Frontal cortex (tissue), 3 donors: ENCODE measurements at regions not wholly inside any gene's neighbourhood (a gene's known extent, or its start where the extent isn't known, plus 50 kb on each side); places are given as distances from the start of the nearest gene placed in this dataset.
A peak's percentile ranks its signal among the peaks of the same experiment; 100 is the strongest.

Experiments used
- DNase-seq, 2 donors: peaks; one replicate each; pipeline ENCODE4 v3.0.0; 2012; ENCODE audit warnings: low spot score in 2 of 2
- FAIRE-seq: peaks from 2 replicates; lab custom pipeline; 2012; peaks lifted over from hg19 to GRCh38; lab: Jason Lieb, UNC
- donor health status: control.
- donor health status: control.
- donor health status: control.

GRCh38 chr13:31440132-31440531, 240.4 kb downstream of the B3GLCT start:
- no peak for DNase-seq
- no peak for FAIRE-seq

DNA sequence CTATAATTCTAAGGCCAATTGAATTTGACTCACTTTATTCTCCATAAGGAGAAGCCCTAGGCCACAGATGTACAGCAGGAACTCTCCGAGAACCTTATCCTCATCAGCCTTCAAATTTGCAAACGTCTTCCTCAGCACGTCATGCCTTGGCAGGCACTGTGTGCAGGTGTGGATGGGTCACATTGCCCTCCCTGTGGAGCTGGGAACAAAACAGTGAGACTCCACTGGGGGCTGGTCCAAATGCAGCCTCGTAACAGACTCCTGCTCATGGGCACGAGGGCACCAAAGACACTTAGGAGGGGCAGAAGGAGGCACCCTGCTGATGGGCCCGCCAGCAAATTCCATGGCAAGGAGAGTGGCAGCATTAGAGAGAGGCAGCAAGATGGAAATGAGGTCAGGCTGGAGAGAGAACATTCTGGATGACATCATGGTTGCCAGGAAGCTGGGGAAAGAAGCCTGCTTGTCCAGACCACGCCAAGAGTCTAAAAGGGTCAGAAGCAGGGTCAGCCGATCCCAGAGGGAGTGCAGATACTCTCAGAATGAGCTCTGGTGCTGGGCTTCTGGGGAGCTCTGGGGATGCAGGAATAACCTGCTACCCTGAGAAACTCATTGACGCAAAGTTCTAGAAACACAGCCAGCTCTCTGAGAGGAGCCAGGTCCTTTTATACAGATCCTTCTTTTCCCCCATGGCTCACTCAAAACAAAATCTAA, 242.2 kb downstream of the B3GLCT start:
- FAIRE-seq: no peak
- DNase-seq: no peak

DNA sequence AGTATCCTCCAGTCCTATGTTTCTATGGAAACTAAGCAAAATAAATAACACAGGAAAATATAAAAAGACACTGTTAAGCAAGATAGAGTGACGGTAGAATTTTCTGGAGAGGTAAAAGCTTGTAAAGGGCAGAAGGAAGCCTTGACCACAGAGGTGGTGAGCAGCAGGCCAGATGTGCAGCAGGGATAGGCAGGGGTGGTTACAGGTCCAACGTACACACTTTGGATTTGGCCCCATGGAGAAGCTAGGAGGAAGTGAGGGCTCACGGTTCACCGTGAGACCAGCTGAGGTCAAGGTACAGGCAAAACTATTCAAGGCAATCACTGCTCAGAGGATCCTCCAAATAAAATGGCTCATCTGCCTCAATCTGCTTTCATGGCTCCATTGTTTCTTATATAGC, 242.8 kb downstream of the B3GLCT start:
- DNase-seq: no peak
- FAIRE-seq: no peak

DNA sequence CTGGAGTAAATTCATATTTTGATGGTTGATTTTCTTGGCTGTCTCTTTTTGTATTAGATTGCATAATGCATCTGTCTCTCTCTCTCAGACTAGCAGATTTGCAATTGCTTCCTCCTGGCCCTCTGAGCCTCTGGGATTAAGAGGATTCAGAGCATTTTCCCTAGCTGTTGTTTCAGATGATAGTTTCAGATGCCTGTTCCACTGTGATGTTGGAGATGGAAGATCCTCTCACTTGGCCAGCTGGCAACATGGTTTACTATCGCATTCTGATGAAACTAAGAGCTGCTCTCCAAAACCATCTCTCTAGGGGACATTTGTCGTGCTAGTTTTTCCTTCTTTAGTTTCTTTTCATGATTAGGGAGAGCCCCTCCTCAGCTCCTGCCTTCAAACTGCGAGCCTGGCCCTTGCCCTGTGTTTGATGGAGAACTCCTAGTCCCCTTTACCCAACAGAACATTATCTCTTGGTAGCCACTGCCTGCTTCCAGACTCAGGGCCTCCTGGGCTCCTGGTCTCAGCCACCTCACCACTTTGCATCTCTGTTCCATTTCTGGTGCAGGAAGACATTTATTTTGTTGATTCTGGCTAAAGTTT, 244.6 kb downstream of the B3GLCT start:
- no peak for DNase-seq
- FAIRE-seq: no peak

- FAIRE-seq: no peak
- no peak for DNase-seq
Measured at GRCh38 chr13:31452525-31452924, 252.8 kb downstream of the B3GLCT start.

DNA sequence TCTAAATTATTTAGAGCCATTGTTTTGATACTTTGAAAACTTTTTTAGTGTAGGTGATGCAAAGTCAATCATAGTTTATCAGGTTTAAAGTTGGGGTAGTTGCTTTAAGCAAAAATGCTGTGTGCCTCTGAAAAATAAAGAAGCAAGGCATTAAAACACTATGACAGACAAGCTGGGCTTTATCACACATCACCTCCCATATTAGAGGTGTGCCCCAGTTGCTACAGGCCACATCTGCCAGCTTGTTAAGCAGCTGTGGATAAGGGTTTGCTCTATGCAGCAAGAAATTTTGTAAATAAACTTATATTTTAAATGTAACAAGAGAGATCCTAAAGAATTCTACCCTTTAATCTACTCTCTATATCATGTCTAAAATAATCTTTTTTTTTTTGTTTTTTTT, 255.8 kb downstream of the B3GLCT start:
- FAIRE-seq (no peak), DNase-seq (no peak)

GRCh38 chr13:31456056-31456455, 256.3 kb downstream of the B3GLCT start:
- FAIRE-seq: no peak
- no peak for DNase-seq

- FAIRE-seq: no peak
- DNase-seq: no peak
Measured at GRCh38 chr13:31460061-31460460, 260.3 kb downstream of the B3GLCT start.

DNA sequence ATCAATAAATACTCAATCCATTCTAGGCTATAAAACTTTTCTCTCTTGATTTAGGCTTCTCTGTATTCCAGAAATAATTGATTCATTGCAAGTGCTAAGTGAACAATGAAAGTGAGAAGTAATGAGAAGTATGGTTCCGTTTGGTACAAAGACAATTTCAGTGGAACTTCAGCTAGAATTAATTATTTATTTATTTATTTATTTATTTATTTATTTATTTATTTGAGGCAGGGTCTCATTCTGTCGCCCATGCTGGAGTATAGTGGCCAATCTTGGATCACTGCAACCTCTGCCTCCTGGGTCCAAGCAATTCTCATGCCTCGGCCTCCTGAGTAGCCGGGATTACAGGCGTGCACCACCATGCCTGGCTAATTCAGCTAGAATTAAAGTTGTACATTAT, 262.1 kb downstream of the B3GLCT start:
- DNase-seq (no peak), FAIRE-seq (no peak)

- DNase-seq: no peak
- no peak for FAIRE-seq
Measured at GRCh38 chr13:31462766-31463165, 263.0 kb downstream of the B3GLCT start.

GRCh38 chr13:31468114-31468902, 268.5 kb downstream of the B3GLCT start:
- no peak for FAIRE-seq

DNA sequence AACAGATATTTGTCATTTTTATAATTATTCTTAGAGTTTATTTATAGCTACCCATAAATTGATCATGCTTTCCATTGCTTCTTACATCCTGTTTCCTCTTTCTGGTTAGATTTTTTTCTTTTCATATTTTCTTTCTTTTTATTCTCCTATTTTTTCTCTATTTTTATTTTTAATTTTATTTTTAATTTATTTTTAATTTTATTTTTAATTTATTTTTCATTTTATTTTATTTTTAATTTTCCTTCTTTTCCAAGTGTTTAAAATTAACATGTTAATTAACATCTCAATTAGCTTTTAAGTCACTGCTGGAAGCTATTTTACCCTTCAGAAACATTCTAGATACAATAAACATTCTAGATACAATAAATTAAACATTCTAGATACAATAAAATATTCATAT, 269.6 kb downstream of the B3GLCT start:
- peak; percentile 98 for FAIRE-seq
- DNase-seq: no peak

More at GRCh38 chr13:31468114-31468902, 268.5 kb downstream of the B3GLCT start:
- no peak for DNase-seq

- DNase-seq (peak in 1 of 2 donors; percentile 6), FAIRE-seq (no peak)
Measured at GRCh38 chr13:31476266-31476665, 263.1 kb upstream of the RXFP2 start.

DNA sequence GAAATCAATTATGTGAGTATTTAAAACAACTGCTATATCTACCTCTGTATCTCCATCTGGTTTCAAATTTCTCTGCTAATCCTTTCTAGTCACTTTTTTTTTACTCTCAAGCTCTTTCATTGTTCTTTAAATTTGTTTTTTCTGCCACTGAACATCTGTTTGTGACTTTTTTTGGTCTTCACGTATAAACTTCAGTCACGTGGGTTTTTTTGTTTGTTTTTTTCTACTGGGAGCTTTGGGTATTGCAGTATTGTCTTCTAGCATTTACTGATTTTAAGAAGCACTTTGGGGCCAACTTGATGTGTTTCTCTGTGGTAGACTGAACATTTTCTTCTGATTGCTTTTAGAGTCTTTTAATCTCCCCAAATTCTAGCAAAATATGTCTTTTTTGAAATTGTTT, 262.6 kb upstream of the RXFP2 start:
- FAIRE-seq (no peak), DNase-seq (no peak)

DNA sequence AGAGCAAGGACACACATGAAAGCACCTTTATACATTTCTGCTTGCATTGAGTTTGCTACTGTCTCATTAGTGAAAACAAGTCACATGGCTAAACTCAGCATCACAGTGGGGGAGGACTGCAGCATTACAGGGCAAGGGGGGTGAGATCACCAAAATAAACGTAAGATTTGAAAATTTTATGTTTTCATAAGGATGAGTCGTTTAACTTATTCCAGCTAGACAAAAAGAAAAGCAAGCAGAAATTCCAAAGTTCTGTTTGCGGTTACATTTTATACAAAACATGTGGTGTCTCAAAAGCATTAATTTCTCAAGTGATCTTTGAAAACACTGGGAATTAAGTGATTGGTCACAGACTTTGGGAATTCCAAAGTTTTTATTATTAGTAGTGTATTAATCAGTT, 261.4 kb upstream of the RXFP2 start:
- FAIRE-seq: no peak
- no peak for DNase-seq

- no peak for FAIRE-seq
Measured at GRCh38 chr13:31485183-31485582, 254.1 kb upstream of the RXFP2 start.

GRCh38 chr13:31485651-31486051, 253.7 kb upstream of the RXFP2 start:
- FAIRE-seq (no peak), DNase-seq (no peak)

More at GRCh38 chr13:31485183-31485582, 254.1 kb upstream of the RXFP2 start:
- DNase-seq: no peak

DNA sequence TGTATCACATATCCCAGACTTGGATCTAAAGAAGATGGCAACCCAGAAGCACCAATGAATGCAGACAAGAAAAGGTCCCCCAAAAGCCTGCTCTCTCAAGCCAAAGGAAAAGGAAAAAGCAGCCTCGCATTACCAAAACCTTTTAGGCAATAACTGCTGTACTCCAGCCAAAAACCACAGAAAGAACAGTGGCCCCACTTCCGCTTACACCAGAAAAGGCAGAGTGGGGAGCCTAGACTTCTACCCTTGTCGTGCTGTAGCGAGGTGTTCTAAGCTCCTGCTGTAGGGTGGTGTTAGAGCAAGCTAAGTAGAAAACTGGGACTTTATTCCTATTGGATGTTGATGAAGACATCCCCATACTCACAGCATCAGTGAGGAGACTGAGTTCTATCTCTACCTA, 244.0 kb upstream of the RXFP2 start:
- no peak for FAIRE-seq
- no peak for DNase-seq

- DNase-seq (no peak), FAIRE-seq (no peak)
Measured at GRCh38 chr13:31499274-31499673, 240.1 kb upstream of the RXFP2 start.

GRCh38 chr13:31503626-31504025, 235.7 kb upstream of the RXFP2 start:
- no peak for DNase-seq
- no peak for FAIRE-seq

- FAIRE-seq (no peak), DNase-seq (no peak)
Measured at GRCh38 chr13:31504918-31505317, 234.4 kb upstream of the RXFP2 start.
